HEK293 (cell line): ENCODE measurements at regions not wholly inside any gene's neighbourhood (a gene's known extent, or its start where the extent isn't known, plus 50 kb on each side); places are given as distances from the start of the nearest gene placed in this dataset.

Source experiments
- CTCF ChIA-PET: fragments of 350-600 bp; formaldehyde crosslinking; extraction: SDS; loops from one replicate; lab custom pipeline; 2021; ENCODE audit warnings: antibody characterized with exemption; lab: Yijun Ruan, JAX
- POLR2A ChIA-PET: fragments of 300-600 bp; formaldehyde crosslinking; extraction: SDS; loops from one replicate; lab custom pipeline; 2020; ENCODE audit warnings: antibody characterized with exemption, inconsistent platforms; lab: Yijun Ruan, JAX
- H3K27ac ChIP-seq: fragments of 200-500 bp; sonication (Bioruptor generic); 2 replicates; pipeline ENCODE4 v1.5.1; 2014; ENCODE audit warnings: low read depth, low read length, control low read depth, inconsistent platforms; ENCODE audit errors: extremely low read depth
- H3K36me3 ChIP-seq, 2 experiments: fragments of 200-500 bp in 1 of 2; sonication (Bioruptor generic) in 1 of 2; 1 replicate in 1 of 2; 2 replicates in 1 of 2; pipeline ENCODE4 v1.5.1; 2014 to 2017; ENCODE audit warnings: inconsistent platforms in 2 of 2, low read length in 2 of 2; ENCODE audit not compliant: control insufficient read depth in 2 of 2, insufficient read depth in 1 of 2
- H3K4me1 ChIP-seq: fragments of 200-500 bp; sonication (Bioruptor generic); 2 replicates; pipeline ENCODE4 v1.5.1; 2014; ENCODE audit warnings: mild to moderate bottlenecking, low read length, inconsistent platforms; ENCODE audit not compliant: control insufficient read depth, insufficient read depth
- H3K4me3 ChIP-seq: 2 replicates; pipeline ENCODE4 v1.5.1; 2011; ENCODE audit warnings: low read depth, mild to moderate bottlenecking, control low read depth, low read length, moderate library complexity
- H3K9me3 ChIP-seq: fragments of 200-500 bp; sonication (Bioruptor generic); 2 replicates; pipeline ENCODE4 v1.5.1; 2014; ENCODE audit warnings: low read depth, low read length, inconsistent platforms; ENCODE audit not compliant: control insufficient read depth, insufficient read depth
- FEZF1 ChIP-seq: fragments of 450-650 bp; formaldehyde crosslinking; IDR thresholded peaks from 2 replicates; pipeline ENCODE4 v1.5.1; 2016; ENCODE audit warnings: missing biosample characterization, missing genetic modification characterization
- HIC1 ChIP-seq: fragments of 450-650 bp; formaldehyde crosslinking; IDR thresholded peaks from 2 replicates; pipeline ENCODE4 v1.5.1; 2016; ENCODE audit warnings: missing biosample characterization, missing genetic modification characterization
- HOXC10 ChIP-seq: sonication (generic); formaldehyde crosslinking; IDR thresholded peaks from 2 replicates; pipeline ENCODE4 v1.8.1; 2023; ENCODE audit warnings: mild to moderate bottlenecking, missing genetic modification reagents
- KLF16 ChIP-seq: fragments of 450-650 bp; formaldehyde crosslinking; IDR thresholded peaks from 2 replicates; pipeline ENCODE4 v1.5.1; 2017; ENCODE audit warnings: missing biosample characterization, missing genetic modification characterization
- SP3 ChIP-seq: fragments of 450-650 bp; formaldehyde crosslinking; IDR thresholded peaks from 2 replicates; pipeline ENCODE4 v1.5.1; 2016; ENCODE audit warnings: missing biosample characterization, missing genetic modification characterization
- TCF7L2 ChIP-seq: IDR thresholded peaks from 2 replicates; pipeline ENCODE4 v1.6.1; 2011; ENCODE audit warnings: low read depth, mild to moderate bottlenecking, inconsistent platforms, low read length, moderate library complexity, borderline replicate concordance
- ZBTB10 ChIP-seq: fragments of 450-650 bp; formaldehyde crosslinking; IDR thresholded peaks from 2 replicates; pipeline ENCODE4 v1.5.1; 2016; ENCODE audit warnings: missing biosample characterization, missing genetic modification characterization
- ZFHX2 ChIP-seq: fragments of 450-650 bp; formaldehyde crosslinking; conservative IDR thresholded peaks from 2 replicates; pipeline ENCODE4 v1.5.1; 2016; ENCODE audit warnings: missing biosample characterization, missing genetic modification characterization
- ZNF354C ChIP-seq: fragments of 450-650 bp; formaldehyde crosslinking; IDR thresholded peaks from 2 replicates; pipeline ENCODE4 v1.5.1; 2016; ENCODE audit warnings: missing biosample characterization, missing genetic modification characterization, low read depth, borderline replicate concordance
- ZNF501 ChIP-seq: fragments of 450-650 bp; formaldehyde crosslinking; IDR thresholded peaks from 2 replicates; pipeline ENCODE4 v1.5.1; 2016; ENCODE audit warnings: missing biosample characterization, missing genetic modification characterization
- ZNF510 ChIP-seq: fragments of 450-650 bp; formaldehyde crosslinking; IDR thresholded peaks from 2 replicates; pipeline ENCODE4 v1.5.1; 2018; ENCODE audit warnings: mild to moderate bottlenecking, missing genetic modification characterization, missing biosample characterization; ENCODE audit not compliant: insufficient replicate concordance
- ZNF692 ChIP-seq: fragments of 450-650 bp; formaldehyde crosslinking; IDR thresholded peaks from 2 replicates; pipeline ENCODE4 v1.5.1; 2016; ENCODE audit warnings: missing biosample characterization, missing genetic modification characterization
- ZNF830 ChIP-seq: fragments of 450-650 bp; IDR thresholded peaks from 2 replicates; pipeline ENCODE4 v1.5.0; 2018; ENCODE audit warnings: missing biosample characterization, missing genetic modification characterization, low read depth, mild to moderate bottlenecking, moderate library complexity
- TF ChIP-seq, protein P1 (sequence below): fragments of 450-650 bp; formaldehyde crosslinking; IDR thresholded peaks from 2 replicates; pipeline ENCODE4 v1.5.1; 2016; ENCODE audit warnings: missing biosample characterization, missing genetic modification characterization
- TF ChIP-seq, protein P2 (sequence below): sonication (generic); formaldehyde crosslinking; IDR thresholded peaks from 2 replicates; pipeline ENCODE4 v1.8.1; 2022; ENCODE audit warnings: mild to moderate bottlenecking, moderate library complexity, missing genetic modification reagents

DNA sequence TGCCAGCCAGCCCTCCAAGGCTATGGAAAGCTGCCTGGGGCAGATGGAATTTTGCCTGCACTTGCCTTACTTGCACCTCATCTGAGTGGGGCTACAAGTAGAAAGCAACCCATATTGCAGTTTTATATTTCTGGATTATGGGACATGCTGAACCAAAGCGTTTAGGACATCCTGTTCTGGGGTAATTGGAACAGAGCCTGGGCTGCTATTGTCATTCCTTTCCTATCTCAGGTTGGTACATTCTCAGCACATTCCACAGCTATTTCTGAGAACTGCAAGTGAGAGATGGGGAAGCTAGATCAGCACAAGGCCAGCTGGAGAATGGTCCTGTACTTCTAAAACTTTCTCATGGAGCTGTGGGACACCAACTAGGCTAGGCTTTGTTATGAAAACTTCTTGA lies 713.8 kb downstream of the KCNT2 start:
- TF ChIP-seq ZNF830: no peak
- no peak for TF ChIP-seq HOXC10
- TF ChIP-seq, protein P1, sequence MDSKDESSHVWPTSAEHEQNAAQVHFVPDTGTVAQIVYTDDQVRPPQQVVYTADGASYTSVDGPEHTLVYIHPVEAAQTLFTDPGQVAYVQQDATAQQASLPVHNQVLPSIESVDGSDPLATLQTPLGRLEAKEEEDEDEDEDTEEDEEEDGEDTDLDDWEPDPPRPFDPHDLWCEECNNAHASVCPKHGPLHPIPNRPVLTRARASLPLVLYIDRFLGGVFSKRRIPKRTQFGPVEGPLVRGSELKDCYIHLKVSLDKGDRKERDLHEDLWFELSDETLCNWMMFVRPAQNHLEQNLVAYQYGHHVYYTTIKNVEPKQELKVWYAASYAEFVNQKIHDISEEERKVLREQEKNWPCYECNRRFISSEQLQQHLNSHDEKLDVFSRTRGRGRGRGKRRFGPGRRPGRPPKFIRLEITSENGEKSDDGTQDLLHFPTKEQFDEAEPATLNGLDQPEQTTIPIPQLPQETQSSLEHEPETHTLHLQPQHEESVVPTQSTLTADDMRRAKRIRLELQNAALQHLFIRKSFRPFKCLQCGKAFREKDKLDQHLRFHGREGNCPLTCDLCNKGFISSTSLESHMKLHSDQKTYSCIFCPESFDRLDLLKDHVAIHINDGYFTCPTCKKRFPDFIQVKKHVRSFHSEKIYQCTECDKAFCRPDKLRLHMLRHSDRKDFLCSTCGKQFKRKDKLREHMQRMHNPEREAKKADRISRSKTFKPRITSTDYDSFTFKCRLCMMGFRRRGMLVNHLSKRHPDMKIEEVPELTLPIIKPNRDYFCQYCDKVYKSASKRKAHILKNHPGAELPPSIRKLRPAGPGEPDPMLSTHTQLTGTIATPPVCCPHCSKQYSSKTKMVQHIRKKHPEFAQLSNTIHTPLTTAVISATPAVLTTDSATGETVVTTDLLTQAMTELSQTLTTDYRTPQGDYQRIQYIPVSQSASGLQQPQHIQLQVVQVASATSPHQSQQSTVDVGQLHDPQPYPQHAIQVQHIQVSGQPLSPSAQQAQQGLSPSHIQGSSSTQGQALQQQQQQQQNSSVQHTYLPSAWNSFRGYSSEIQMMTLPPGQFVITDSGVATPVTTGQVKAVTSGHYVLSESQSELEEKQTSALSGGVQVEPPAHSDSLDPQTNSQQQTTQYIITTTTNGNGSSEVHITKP (tag by site-specific recombination): no peak
- no peak for TF ChIP-seq HIC1 (tag by site-specific recombination)
- TF ChIP-seq TCF7L2: no peak
- no peak for TF ChIP-seq ZFHX2 (tag by site-specific recombination)
- TF ChIP-seq ZBTB10 (tag by site-specific recombination): no peak
- no peak for TF ChIP-seq FEZF1 (tag by site-specific recombination)
- no peak for TF ChIP-seq SP3 (tag by site-specific recombination)
- TF ChIP-seq ZNF510 (tag by site-specific recombination): no peak
- no peak for TF ChIP-seq ZNF501
- TF ChIP-seq, protein P2, sequence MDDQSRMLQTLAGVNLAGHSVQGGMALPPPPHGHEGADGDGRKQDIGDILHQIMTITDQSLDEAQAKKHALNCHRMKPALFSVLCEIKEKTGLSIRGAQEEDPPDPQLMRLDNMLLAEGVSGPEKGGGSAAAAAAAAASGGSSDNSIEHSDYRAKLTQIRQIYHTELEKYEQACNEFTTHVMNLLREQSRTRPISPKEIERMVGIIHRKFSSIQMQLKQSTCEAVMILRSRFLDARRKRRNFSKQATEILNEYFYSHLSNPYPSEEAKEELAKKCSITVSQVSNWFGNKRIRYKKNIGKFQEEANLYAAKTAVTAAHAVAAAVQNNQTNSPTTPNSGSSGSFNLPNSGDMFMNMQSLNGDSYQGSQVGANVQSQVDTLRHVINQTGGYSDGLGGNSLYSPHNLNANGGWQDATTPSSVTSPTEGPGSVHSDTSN (CRISPR knock-in tag): no peak
- no peak for TF ChIP-seq ZNF354C (tag by site-specific recombination)
- TF ChIP-seq KLF16 (tag by site-specific recombination): no peak
- no peak for TF ChIP-seq ZNF692 (tag by site-specific recombination)
- TF ChIP-seq, all 188 proteins: peak for 0
- CTCF ChIA-PET: interaction anchor here (1.5 kb wide), 1 partner anchor 9 kb away, joined by 4 read pairs; no protein-coding TSS in a partner anchor
- no peaks in the 10 kb centered on the region for H3K36me3 ChIP-seq
- POLR2A ChIA-PET: no interaction called here
- no peak overlapping the region for H3K4me3 ChIP-seq
- H3K27ac ChIP-seq: no peak overlapping the region
- H3K4me1 ChIP-seq: no peaks in the 10 kb centered on the region
- no peaks in the 10 kb centered on the region for H3K9me3 ChIP-seq
